Activated T-cell treated with anti-CD3 and anti-CD28 coated beads for 48 hours (primary cell): ENCODE measurements at regions not wholly inside any gene's neighbourhood (a gene's known extent, or its start where the extent isn't known, plus 50 kb on each side); places are given as distances from the start of the nearest gene placed in this dataset.
"Not testable (repeated sequence)": the region's sequence is repeated elsewhere in the genome, so short reads cannot be mapped to it uniquely, and the experiment has no call there.

ENCODE experiments used
- DNase-seq: peaks from one replicate; pipeline ENCODE4 v3.0.0-alpha.2; 2020; ENCODE audit warnings: low read depth

DNA sequence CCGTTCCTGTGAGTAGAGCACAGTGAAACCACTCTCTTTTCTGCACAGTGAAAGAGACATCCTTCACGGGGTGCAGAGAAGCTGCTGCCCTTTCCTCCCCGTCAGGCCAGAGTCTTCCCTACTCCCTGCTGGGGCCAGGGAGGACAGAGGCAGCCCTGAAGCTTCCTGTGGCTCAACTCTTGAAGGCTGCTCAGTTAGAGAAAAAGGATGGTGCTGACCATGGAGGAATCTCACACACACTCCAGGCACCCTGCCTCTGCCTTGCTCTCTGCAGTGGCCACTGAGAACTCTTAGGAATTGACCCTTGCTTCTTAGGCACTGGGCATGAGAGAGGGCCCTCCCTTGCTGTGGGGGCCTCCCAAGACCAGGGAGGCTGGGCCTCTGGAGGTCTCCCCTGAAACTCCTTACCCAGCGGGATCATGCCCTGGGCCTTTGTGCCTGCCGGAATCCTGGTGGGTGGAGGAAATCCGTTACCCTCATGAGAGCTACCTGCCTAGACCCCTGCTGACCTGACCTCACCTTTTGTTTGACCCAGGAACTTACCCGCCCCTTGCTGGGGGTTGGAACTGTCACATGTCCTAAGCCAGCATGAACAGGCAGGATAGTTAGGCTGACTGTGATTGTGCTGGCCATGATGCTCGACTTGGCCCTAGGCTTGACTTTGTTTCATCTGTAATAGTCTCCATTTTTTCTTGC is 65.0 kb upstream of the CD93 start:
- DNase-seq, result no peak

- DNase-seq, result no peak
Measured at GRCh38 chr20:23150304-23151007, 64.3 kb upstream of the CD93 start.

DNA sequence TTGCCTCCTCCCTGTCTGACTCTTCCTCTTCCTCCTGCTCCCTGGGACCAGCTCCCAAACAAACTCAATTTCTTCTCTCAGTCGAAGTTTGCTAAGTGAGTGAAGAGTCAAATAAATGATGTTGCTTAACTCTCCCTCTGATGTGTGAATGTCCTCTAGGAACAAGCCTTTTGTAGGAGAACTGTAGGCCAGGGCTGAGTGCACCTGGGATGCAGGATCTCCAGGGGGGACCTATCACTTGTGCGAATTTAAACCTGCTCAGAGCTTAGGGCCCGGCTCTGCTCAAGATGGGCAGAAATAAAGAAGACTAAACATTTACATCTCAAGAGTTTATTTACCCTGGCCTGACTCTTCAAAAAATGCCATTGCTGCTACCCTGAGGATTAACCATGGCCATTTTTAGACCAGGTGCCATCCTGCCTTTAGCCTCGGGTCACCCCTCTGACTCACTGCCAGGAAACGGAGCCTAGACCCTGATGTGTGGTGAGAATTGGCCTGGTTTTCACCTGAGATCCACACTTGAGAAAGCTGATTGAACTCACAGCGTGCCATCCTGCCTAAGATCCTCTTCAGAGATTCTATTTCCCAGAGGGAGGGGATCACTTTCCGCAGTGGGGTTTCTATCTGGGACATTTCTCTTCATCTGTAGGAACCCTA is 63.6 kb upstream of the CD93 start:
- DNase-seq, result no peak

DNA sequence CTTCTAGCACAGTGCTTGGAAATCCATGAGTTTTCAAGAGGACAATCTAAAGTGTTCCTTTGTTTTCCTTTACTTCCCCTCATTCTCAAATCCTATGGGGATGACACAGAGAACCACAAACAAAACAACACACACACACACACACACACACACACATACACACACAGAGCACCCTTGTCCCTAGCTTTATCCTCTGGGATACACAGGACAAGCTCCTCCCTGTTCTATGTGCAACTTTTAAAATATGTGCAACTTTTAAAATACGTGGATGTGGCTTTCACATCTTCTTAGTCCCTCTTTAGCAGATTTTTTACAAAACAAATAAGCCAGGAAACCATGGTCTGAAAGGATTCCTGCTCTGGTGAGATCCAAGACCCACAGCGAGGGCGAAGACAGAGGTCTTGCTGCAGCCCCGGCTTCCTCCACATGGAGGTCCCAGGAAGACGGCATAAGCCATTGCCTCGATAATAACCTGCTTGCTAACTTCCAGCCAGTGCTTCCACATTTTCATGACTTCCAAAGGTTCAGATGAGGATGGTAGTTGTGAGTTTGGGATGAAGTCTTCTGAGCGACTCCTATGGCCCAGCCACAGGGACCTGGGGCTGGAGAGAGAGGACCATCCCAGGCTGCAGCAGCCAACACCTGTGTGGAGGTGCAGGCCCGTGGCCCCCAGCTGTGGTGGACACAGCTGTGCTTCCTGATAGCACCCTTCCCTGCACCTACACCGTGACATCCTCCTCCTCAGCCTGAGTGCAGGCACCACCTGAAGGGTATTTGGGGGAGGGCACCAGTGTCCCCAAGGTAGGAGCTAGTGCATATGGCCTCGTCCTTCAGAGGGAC is 62.8 kb upstream of the CD93 start:
- no peak for DNase-seq

DNA sequence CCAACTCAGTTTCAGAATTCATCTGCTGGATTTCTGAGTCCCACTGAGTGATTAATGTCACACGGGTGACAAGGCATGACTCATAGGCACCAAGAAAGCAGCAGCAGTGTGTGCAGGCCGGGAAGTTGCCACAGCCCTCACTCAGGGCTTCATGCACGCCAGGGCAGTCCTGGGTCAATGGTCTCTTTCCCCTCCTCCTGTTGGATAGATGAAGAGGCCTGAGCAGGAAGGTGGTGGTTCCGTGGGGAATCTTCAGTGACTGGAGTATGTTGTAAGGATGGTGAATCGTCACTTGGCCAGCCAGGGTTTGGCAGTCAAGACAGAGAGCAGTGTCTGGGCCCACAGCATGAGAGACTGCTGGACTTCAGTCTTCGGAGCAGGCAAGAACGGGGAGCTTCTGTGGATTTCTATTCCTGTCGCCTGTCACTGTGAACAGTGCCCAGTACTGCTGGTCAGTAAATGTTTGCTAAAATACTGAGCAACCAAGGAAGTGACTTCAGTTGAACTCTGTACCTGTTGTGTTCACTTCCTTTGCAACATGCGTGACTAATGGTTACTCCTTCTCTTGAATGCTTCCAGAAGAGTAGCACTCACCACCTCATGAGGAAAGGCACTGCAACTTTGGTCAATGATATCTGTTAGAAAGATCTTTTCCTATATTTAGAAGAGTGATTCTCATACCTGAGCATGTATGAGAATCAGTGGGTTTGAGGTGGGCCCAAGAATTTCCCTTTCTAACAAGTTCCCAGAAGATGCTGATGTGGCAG is 62.0 kb upstream of the CD93 start:
- peak; percentile 36 for DNase-seq

DNA sequence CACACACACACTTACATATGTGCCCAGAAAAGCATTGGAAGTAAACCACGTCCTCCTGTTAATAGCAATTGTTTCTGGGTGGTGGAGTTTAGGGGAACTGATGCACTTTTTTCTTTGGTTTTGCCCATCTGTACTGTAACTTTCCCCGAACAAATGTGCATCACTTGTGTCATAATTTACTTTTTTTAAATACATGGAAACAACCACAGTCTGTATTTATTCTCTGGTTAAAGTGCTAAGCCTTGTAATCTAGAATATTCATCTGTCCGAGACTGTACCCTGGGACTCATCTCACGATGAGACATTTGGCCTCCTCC is 61.5 kb upstream of the CD93 start:
- DNase-seq, result no peak

DNA sequence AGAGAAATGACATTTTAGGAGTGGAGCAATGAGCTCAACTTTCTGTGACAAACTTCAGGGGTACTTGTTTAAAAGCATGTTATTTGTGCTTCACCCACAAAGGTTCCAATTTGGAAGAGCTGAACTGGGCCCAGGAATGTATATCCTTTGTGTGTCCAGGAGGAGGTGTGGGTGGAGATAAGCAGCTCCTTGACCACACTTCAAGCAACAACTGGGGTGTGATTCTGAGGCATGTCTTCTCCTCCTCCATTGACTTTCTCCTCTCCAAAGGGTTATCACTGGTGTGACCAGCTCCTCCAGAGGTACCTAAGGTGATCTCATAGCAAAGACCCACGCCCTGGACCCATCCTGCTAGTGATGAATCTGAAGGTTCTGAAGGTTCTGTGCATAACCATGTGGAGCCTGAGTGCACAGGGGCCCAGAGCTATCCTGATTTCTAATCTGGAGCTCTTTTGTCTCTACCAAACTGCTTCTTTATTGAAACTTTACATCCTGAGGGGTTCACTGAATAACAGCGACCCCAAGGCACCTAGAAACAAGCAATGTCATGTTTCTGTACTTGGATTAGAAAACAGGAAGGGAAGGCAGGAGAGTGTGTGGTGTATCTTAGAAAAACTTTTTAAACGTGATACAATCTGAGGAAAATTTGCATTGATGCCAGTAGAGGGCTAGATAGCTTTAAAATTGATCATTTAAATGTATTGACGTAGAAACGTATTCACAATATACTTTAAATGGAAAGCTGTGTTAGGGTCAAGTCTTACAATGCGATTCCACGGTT is 60.9 kb upstream of the CD93 start:
- no peak for DNase-seq

- DNase-seq, result no peak
Measured at GRCh38 chr20:23146181-23146580, 60.1 kb upstream of the CD93 start.

DNA sequence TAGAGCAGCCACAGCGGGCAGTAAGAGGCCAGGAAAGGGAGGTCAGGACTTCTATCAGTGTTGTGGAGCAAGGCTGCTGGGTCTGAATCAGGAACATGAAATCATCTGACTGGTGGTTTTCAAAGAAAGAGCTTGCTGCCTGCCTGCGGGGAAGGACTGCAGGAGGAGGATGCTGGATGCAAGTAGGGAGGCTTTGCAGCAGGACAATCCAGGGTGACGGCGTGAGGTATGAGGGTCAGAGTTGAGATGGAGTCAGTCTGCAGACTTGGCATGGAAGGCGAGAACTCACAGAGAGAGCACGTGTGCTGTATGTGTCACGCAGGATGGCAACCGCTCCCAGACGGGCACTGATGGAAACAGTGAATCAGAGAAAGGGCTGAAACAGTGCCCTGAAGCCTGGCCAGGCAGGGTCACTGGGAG is 59.2 kb upstream of the CD93 start:
- DNase-seq, result no peak

DNA sequence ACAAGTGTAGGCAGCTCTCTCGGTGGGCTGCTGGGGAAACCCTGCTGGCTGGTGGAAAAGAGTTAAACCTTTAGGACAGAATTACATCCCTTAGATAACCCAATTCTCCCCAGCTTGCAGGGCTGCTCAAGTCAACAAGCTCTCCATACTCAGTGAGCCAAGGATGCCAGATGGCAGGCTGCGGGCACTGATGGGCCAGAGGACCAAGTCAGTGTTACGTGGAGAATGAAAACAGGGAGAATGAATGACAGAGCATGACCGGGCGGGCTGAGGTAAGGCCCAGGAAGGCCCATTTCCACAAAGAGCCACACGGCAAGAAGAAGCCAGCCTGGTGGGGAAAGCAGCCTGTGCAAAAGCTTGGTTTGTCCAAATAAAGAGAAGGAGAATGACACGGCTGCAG is 58.7 kb upstream of the CD93 start:
- no peak for DNase-seq

GRCh38 chr20:23143986-23144690 is 58.0 kb upstream of the CD93 start:
- no peak for DNase-seq

GRCh38 chr20:23143098-23143497 is 57.0 kb upstream of the CD93 start:
- no peak for DNase-seq

DNA sequence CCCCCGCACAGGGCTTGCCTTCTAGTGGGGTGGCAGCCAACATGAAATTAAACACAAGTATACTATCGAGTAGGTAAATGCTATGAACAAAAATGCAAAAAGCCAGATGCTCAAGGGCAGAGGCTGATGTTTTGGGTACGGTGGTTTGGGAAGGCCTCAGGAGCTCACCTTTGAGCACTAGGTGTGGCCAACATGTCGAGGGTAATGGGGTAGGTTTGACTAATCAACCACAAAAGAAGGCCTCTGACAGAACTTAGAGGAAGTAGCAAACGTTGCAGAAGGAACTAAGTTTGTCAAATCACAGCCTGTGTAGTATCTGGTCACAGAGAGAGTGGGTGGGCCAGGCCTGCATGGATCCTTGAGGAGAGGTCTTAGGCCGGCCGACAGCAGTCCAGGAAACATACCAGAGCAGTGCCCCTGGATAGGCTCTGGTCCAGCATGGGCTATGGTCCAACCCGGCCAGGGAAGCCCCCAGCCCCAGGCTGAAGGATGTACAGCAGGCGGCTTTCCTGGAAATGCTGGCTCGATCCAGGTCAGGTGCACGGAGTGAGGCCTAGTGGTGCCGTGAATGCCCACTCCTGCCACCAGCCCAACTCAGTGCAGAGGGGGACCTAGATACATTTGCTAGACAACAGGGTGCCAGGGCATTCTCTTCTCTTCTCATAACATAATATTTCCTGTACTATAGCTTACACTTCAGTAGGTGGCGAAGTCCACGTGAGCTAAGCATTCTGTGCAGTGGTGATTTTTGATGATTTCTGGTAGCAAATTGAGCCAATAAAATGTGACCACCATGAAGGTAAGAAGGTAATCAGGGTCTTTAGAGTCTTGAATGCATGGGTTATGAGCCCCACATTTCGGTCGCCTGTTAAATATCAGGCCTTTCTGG is 56.3 kb upstream of the CD93 start:
- DNase-seq, result no peak

- DNase-seq, result no peak
Measured at GRCh38 chr20:23141450-23142161, 55.5 kb upstream of the CD93 start.

DNA sequence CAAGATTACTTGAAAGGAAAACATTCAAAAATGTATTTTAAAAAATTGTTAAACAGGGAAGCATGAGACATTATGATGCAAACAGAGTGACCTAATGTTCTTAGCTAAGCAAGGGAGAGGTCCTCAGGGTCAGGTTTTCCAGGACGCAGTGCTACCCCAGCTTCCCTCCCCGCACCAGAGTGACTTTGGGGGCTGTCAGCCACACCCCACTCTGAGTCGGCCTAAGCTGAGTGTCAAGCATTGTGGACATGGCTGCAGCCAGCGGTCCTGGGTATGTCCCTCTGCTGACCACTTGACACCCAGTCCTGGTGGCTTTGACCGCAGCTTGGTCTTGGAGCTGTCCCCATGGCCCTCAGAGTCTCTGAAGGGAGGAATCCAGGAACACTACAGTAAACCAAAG is 54.9 kb upstream of the CD93 start:
- DNase-seq, result no peak

- DNase-seq, result not testable (repeated sequence)
Measured at GRCh38 chr20:23139984-23140383, 53.9 kb upstream of the CD93 start.

- DNase-seq, result no peak
Measured at GRCh38 chr20:23139524-23139923, 53.4 kb upstream of the CD93 start.

- DNase-seq, result no peak
Measured at GRCh38 chr20:23138682-23139081, 52.6 kb upstream of the CD93 start.

GRCh38 chr20:23138226-23138625 is 52.1 kb upstream of the CD93 start:
- no peak for DNase-seq
